ENCODE measurements at regions not wholly inside any gene's neighbourhood (a gene's known extent, or its start where the extent isn't known, plus 50 kb on each side); places are given as distances from the start of the nearest gene placed in this dataset.

GRCh38 chr3:161823910-161824309, 327.3 kb downstream of the OTOL1 start:
- H3K4me3 ChIP-seq (ENCODE audit: low read length): no peak overlapping the region
- no peak overlapping the region for H3K27ac ChIP-seq (ENCODE audit: low read length)
- H3K36me3 ChIP-seq (ENCODE audit: control insufficient read depth, low read depth, low read length): no peaks in the 10 kb centered on the region
- H3K9me3 ChIP-seq (ENCODE audit: control insufficient read depth, low read depth, low read length): no peaks in the 10 kb centered on the region
- no peaks in the 10 kb centered on the region for H3K27me3 ChIP-seq (ENCODE audit: control insufficient read depth, insufficient read depth, low read length)
- no peak overlapping the region for H3K9ac ChIP-seq (ENCODE audit: low read length)
- no peaks in the 10 kb centered on the region for H3K4me1 ChIP-seq (ENCODE audit: control insufficient read depth, low read depth, low read length)

- Histone ChIP-seq H3K36me3 (ENCODE audit: control insufficient read depth, low read depth, low read length) (no peaks in the 10 kb centered on the region), H3K27ac (ENCODE audit: low read length) (no peak overlapping the region), H3K27me3 (ENCODE audit: control insufficient read depth, insufficient read depth, low read length) (no peaks in the 10 kb centered on the region), H3K9me3 (ENCODE audit: control insufficient read depth, low read depth, low read length) (peaks cover 4% of the 10 kb centered on the region), H3K4me1 (ENCODE audit: control insufficient read depth, low read depth, low read length) (no peaks in the 10 kb centered on the region), H3K4me3 (ENCODE audit: low read length) (no peak overlapping the region), H3K9ac (ENCODE audit: low read length) (no peak overlapping the region)
Measured at GRCh38 chr3:161838021-161838420, 341.4 kb downstream of the OTOL1 start.

- H3K9me3 ChIP-seq (ENCODE audit: control insufficient read depth, low read depth, low read length): no peaks in the 10 kb centered on the region
- no peak overlapping the region for H3K9ac ChIP-seq (ENCODE audit: low read length)
- no peaks in the 10 kb centered on the region for H3K4me1 ChIP-seq (ENCODE audit: control insufficient read depth, low read depth, low read length)
- no peaks in the 10 kb centered on the region for H3K36me3 ChIP-seq (ENCODE audit: control insufficient read depth, low read depth, low read length)
- H3K4me3 ChIP-seq (ENCODE audit: low read length): no peak overlapping the region
- H3K27me3 ChIP-seq (ENCODE audit: control insufficient read depth, insufficient read depth, low read length): no peaks in the 10 kb centered on the region
- no peak overlapping the region for H3K27ac ChIP-seq (ENCODE audit: low read length)
Measured at GRCh38 chr3:161848376-161848775, 351.8 kb downstream of the OTOL1 start.

GRCh38 chr3:161851941-161852566, 355.4 kb downstream of the OTOL1 start:
- Histone ChIP-seq H3K4me3 (ENCODE audit: low read length) (no peak overlapping the region), H3K9me3 (ENCODE audit: control insufficient read depth, low read depth, low read length) (no peaks in the 10 kb centered on the region), H3K9ac (ENCODE audit: low read length) (no peak overlapping the region), H3K36me3 (ENCODE audit: control insufficient read depth, low read depth, low read length) (no peaks in the 10 kb centered on the region), H3K4me1 (ENCODE audit: control insufficient read depth, low read depth, low read length) (no peaks in the 10 kb centered on the region), H3K27ac (ENCODE audit: low read length) (no peak overlapping the region), H3K27me3 (ENCODE audit: control insufficient read depth, insufficient read depth, low read length) (no peaks in the 10 kb centered on the region)

- no peak overlapping the region for H3K27ac ChIP-seq (ENCODE audit: low read length)
- no peak overlapping the region for H3K4me3 ChIP-seq (ENCODE audit: low read length)
Measured at GRCh38 chr3:161852744-161853143, 356.1 kb downstream of the OTOL1 start.

GRCh38 chr3:161854232-161854771, 357.7 kb downstream of the OTOL1 start:
- Histone ChIP-seq H3K36me3 (ENCODE audit: control insufficient read depth, low read depth, low read length) (no peaks in the 10 kb centered on the region), H3K9ac (ENCODE audit: low read length) (no peak overlapping the region), H3K9me3 (ENCODE audit: control insufficient read depth, low read depth, low read length) (no peaks in the 10 kb centered on the region), H3K4me1 (ENCODE audit: control insufficient read depth, low read depth, low read length) (no peaks in the 10 kb centered on the region), H3K4me3 (ENCODE audit: low read length) (no peak overlapping the region), H3K27ac (ENCODE audit: low read length) (no peak overlapping the region), H3K27me3 (ENCODE audit: control insufficient read depth, insufficient read depth, low read length) (no peaks in the 10 kb centered on the region)

More at GRCh38 chr3:161852744-161853143, 356.1 kb downstream of the OTOL1 start:
- H3K36me3 ChIP-seq (ENCODE audit: control insufficient read depth, low read depth, low read length): no peaks in the 10 kb centered on the region
- H3K27me3 ChIP-seq (ENCODE audit: control insufficient read depth, insufficient read depth, low read length): no peaks in the 10 kb centered on the region
- no peak overlapping the region for H3K9ac ChIP-seq (ENCODE audit: low read length)
- H3K9me3 ChIP-seq (ENCODE audit: control insufficient read depth, low read depth, low read length): no peaks in the 10 kb centered on the region
- no peaks in the 10 kb centered on the region for H3K4me1 ChIP-seq (ENCODE audit: control insufficient read depth, low read depth, low read length)

- no peaks in the 10 kb centered on the region for H3K36me3 ChIP-seq (ENCODE audit: control insufficient read depth, low read depth, low read length)
- H3K27me3 ChIP-seq (ENCODE audit: control insufficient read depth, insufficient read depth, low read length): no peaks in the 10 kb centered on the region
- H3K4me3 ChIP-seq (ENCODE audit: low read length): no peak overlapping the region
- H3K9ac ChIP-seq (ENCODE audit: low read length): peak overlapping the region; percentile 5
- no peaks in the 10 kb centered on the region for H3K9me3 ChIP-seq (ENCODE audit: control insufficient read depth, low read depth, low read length)
- H3K27ac ChIP-seq (ENCODE audit: low read length): no peak overlapping the region
- peaks cover 8% of the 10 kb centered on the region for H3K4me1 ChIP-seq (ENCODE audit: control insufficient read depth, low read depth, low read length)
Measured at GRCh38 chr3:161859057-161859456, 362.4 kb downstream of the OTOL1 start.

GRCh38 chr3:161859865-161860450, 363.4 kb downstream of the OTOL1 start:
- H3K36me3 ChIP-seq (ENCODE audit: control insufficient read depth, low read depth, low read length): no peaks in the 10 kb centered on the region
- H3K9me3 ChIP-seq (ENCODE audit: control insufficient read depth, low read depth, low read length): no peaks in the 10 kb centered on the region
- no peak overlapping the region for H3K4me3 ChIP-seq (ENCODE audit: low read length)
- H3K27ac ChIP-seq (ENCODE audit: low read length): no peak overlapping the region
- peaks cover 8% of the 10 kb centered on the region for H3K4me1 ChIP-seq (ENCODE audit: control insufficient read depth, low read depth, low read length)
- H3K9ac ChIP-seq (ENCODE audit: low read length): no peak overlapping the region
- no peaks in the 10 kb centered on the region for H3K27me3 ChIP-seq (ENCODE audit: control insufficient read depth, insufficient read depth, low read length)

- H3K4me1 ChIP-seq (ENCODE audit: control insufficient read depth, low read depth, low read length): peaks cover 8% of the 10 kb centered on the region
- no peak overlapping the region for H3K9ac ChIP-seq (ENCODE audit: low read length)
- no peaks in the 10 kb centered on the region for H3K9me3 ChIP-seq (ENCODE audit: control insufficient read depth, low read depth, low read length)
- no peaks in the 10 kb centered on the region for H3K27me3 ChIP-seq (ENCODE audit: control insufficient read depth, insufficient read depth, low read length)
- no peak overlapping the region for H3K27ac ChIP-seq (ENCODE audit: low read length)
- H3K36me3 ChIP-seq (ENCODE audit: control insufficient read depth, low read depth, low read length): no peaks in the 10 kb centered on the region
- no peak overlapping the region for H3K4me3 ChIP-seq (ENCODE audit: low read length)
Measured at GRCh38 chr3:161863775-161864174, 367.2 kb downstream of the OTOL1 start.

GRCh38 chr3:161866176-161866575, 369.6 kb downstream of the OTOL1 start:
- no peak overlapping the region for H3K9ac ChIP-seq (ENCODE audit: low read length)
- no peaks in the 10 kb centered on the region for H3K36me3 ChIP-seq (ENCODE audit: control insufficient read depth, low read depth, low read length)
- H3K9me3 ChIP-seq (ENCODE audit: control insufficient read depth, low read depth, low read length): no peaks in the 10 kb centered on the region
- H3K4me1 ChIP-seq (ENCODE audit: control insufficient read depth, low read depth, low read length): no peaks in the 10 kb centered on the region
- H3K27me3 ChIP-seq (ENCODE audit: control insufficient read depth, insufficient read depth, low read length): no peaks in the 10 kb centered on the region
- no peak overlapping the region for H3K4me3 ChIP-seq (ENCODE audit: low read length)
- no peak overlapping the region for H3K27ac ChIP-seq (ENCODE audit: low read length)

- H3K27ac ChIP-seq (ENCODE audit: low read length): no peak overlapping the region
- no peak overlapping the region for H3K4me3 ChIP-seq (ENCODE audit: low read length)
- H3K27me3 ChIP-seq (ENCODE audit: control insufficient read depth, insufficient read depth, low read length): no peaks in the 10 kb centered on the region
- no peaks in the 10 kb centered on the region for H3K36me3 ChIP-seq (ENCODE audit: control insufficient read depth, low read depth, low read length)
- no peaks in the 10 kb centered on the region for H3K4me1 ChIP-seq (ENCODE audit: control insufficient read depth, low read depth, low read length)
- H3K9me3 ChIP-seq (ENCODE audit: control insufficient read depth, low read depth, low read length): no peaks in the 10 kb centered on the region
- H3K9ac ChIP-seq (ENCODE audit: low read length): no peak overlapping the region
Measured at GRCh38 chr3:161875483-161875882, 378.9 kb downstream of the OTOL1 start.

GRCh38 chr3:161879470-161879869, 382.9 kb downstream of the OTOL1 start:
- H3K36me3 ChIP-seq (ENCODE audit: control insufficient read depth, low read depth, low read length): no peaks in the 10 kb centered on the region
- no peak overlapping the region for H3K9ac ChIP-seq (ENCODE audit: low read length)
- no peaks in the 10 kb centered on the region for H3K27me3 ChIP-seq (ENCODE audit: control insufficient read depth, insufficient read depth, low read length)
- H3K9me3 ChIP-seq (ENCODE audit: control insufficient read depth, low read depth, low read length): no peaks in the 10 kb centered on the region
- H3K4me3 ChIP-seq (ENCODE audit: low read length): no peak overlapping the region
- H3K4me1 ChIP-seq (ENCODE audit: control insufficient read depth, low read depth, low read length): no peaks in the 10 kb centered on the region
- no peak overlapping the region for H3K27ac ChIP-seq (ENCODE audit: low read length)

All from iPS-18a (cell line).